Hepatocyte (in vitro differentiated cells): ENCODE measurements at regions not wholly inside any gene's neighbourhood (a gene's known extent, or its start where the extent isn't known, plus 50 kb on each side); places are given as distances from the start of the nearest gene placed in this dataset.

Experiments
- EZH2 ChIP-seq: fragments of 200-600 bp; sonication (generic); IDR thresholded peaks from 2 replicates; pipeline ENCODE4 v1.6.1; 2016; ENCODE audit warnings: antibody characterized with exemption, mild to moderate bottlenecking, borderline replicate concordance
- EZH2phosphoT487 ChIP-seq: fragments of 200-600 bp; sonication (generic); IDR thresholded peaks from one replicate; pipeline ENCODE4 v1.6.1; 2018; ENCODE audit warnings: antibody characterized with exemption, mild to moderate bottlenecking, low read depth, moderate library complexity; ENCODE audit not compliant: unreplicated experiment, severe bottlenecking
- TF ChIP-seq, protein P1 (sequence below): fragments of 200-600 bp; sonication (generic); IDR thresholded peaks from 2 replicates; pipeline ENCODE4 v1.5.1; 2016; ENCODE audit warnings: antibody characterized with exemption, mild to moderate bottlenecking; ENCODE audit not compliant: poor library complexity

DNA sequence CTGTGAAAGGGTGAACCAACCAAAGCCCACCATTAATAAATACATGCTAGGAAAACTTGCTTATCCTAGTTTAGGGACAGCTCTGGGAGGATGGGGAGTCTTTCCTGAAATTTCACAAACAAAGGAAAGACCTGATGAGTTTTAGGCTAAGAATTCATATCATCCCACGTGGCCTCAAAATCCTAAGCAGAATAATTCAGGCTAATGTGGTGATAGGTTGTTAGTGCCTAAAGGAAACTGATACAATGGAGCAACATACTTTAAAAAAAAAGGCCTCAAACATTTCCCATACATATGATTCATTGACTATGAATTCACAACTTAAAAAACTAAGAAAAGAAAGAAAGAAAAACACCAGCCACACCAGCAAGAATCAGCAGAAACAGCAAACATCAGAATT is 126.9 kb upstream of the CNTN4 start:
- TF ChIP-seq, protein P1, sequence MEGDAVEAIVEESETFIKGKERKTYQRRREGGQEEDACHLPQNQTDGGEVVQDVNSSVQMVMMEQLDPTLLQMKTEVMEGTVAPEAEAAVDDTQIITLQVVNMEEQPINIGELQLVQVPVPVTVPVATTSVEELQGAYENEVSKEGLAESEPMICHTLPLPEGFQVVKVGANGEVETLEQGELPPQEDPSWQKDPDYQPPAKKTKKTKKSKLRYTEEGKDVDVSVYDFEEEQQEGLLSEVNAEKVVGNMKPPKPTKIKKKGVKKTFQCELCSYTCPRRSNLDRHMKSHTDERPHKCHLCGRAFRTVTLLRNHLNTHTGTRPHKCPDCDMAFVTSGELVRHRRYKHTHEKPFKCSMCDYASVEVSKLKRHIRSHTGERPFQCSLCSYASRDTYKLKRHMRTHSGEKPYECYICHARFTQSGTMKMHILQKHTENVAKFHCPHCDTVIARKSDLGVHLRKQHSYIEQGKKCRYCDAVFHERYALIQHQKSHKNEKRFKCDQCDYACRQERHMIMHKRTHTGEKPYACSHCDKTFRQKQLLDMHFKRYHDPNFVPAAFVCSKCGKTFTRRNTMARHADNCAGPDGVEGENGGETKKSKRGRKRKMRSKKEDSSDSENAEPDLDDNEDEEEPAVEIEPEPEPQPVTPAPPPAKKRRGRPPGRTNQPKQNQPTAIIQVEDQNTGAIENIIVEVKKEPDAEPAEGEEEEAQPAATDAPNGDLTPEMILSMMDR = no peak
- TF ChIP-seq EZH2phosphoT487 = no peak
- TF ChIP-seq EZH2 = no peak
